Activated B cell treated with CpG ODN at 0.5 μM for 24 hours (primary cell): ENCODE measurements at regions not wholly inside any gene's neighbourhood (a gene's known extent, or its start where the extent isn't known, plus 50 kb on each side); places are given as distances from the start of the nearest gene placed in this dataset.

Source experiments
- ATAC-seq: fragments of 200-7000 bp; cut with Tn5 transposase; one replicate; pipeline ENCODE4 v1.10.0; 2021; ENCODE audit warnings: low read depth, mild to moderate bottlenecking, moderate library complexity
- CTCF ChIA-PET: fragments of 350-600 bp; sonication (Branson Sonifier 250); formaldehyde crosslinking; loops from one replicate; lab custom pipeline; 2021; ENCODE audit warnings: antibody characterized with exemption; lab: Charles Lee
- POLR2A ChIA-PET: fragments of 350-600 bp; sonication (Branson Sonifier 250); formaldehyde crosslinking; loops from one replicate; lab custom pipeline; 2021; ENCODE audit warnings: antibody characterized with exemption; lab: Charles Lee
- DNase-seq: peaks from one replicate; pipeline ENCODE4 v3.0.0; 2022
- H3K27ac Mint-ChIP-seq: one replicate; pipeline ENCODE4 v1.8.0; 2020; ENCODE audit warnings: mixed read lengths
- H3K27me3 Mint-ChIP-seq: one replicate; pipeline ENCODE4 v1.8.0; 2021; ENCODE audit warnings: mixed read lengths
- H3K36me3 Mint-ChIP-seq: one replicate; pipeline ENCODE4 v1.8.0; 2021; ENCODE audit warnings: low read depth, mixed read lengths
- H3K4me1 Mint-ChIP-seq: one replicate; pipeline ENCODE4 v1.8.0; 2021; ENCODE audit warnings: mixed read lengths
- H3K4me3 Mint-ChIP-seq: one replicate; pipeline ENCODE4 v1.8.0; 2020; ENCODE audit warnings: mild to moderate bottlenecking, mixed read lengths
- H3K9me3 Mint-ChIP-seq: one replicate; pipeline ENCODE4 v1.8.0; 2020; ENCODE audit warnings: mixed read lengths
- CTCF ChIP-seq: fragments of 200-600 bp; IDR thresholded peaks from one replicate; pipeline ENCODE4 v1.8.0; 2022; ENCODE audit warnings: antibody characterized with exemption, mild to moderate bottlenecking
- intact Hi-C: fragments of 100-400 bp; cut with micrococcal nuclease; formaldehyde crosslinking; loops from one replicate; pipeline ENCODE4 v1.15.1; 2024

GRCh38 chr12:89073027-89073398 is 279.3 kb downstream of the DUSP6 start:
- Mint-ChIP-seq H3K9me3 (no peaks in the 10 kb centered on the region), H3K4me3 (no peak overlapping the region), H3K4me1 (no peaks in the 10 kb centered on the region), H3K36me3 (no peaks in the 10 kb centered on the region), H3K27ac (no peak overlapping the region), H3K27me3 (no peaks in the 10 kb centered on the region)
- no peak for DNase-seq
- intact Hi-C loops: no loop called here
- ATAC-seq: no peak
- ChIA-PET POLR2A (no interaction called here), CTCF (no interaction called here)
- no peak for TF ChIP-seq CTCF

- H3K4me3 Mint-ChIP-seq: no peak overlapping the region
- H3K27ac Mint-ChIP-seq: no peak overlapping the region
- ATAC-seq (no peak), DNase-seq (no peak)
- no peaks in the 10 kb centered on the region for H3K27me3 Mint-ChIP-seq
- ChIA-PET CTCF (no interaction called here), POLR2A (no interaction called here)
- intact Hi-C loops: no loop called here
- no peak for TF ChIP-seq CTCF
- H3K9me3 Mint-ChIP-seq: no peaks in the 10 kb centered on the region
- no peaks in the 10 kb centered on the region for H3K36me3 Mint-ChIP-seq
- no peaks in the 10 kb centered on the region for H3K4me1 Mint-ChIP-seq
Measured at GRCh38 chr12:89072294-89073026, 279.8 kb downstream of the DUSP6 start.

GRCh38 chr12:89070603-89071002 is 281.7 kb downstream of the DUSP6 start:
- no peaks in the 10 kb centered on the region for H3K27me3 Mint-ChIP-seq
- H3K4me1 Mint-ChIP-seq: no peaks in the 10 kb centered on the region
- intact Hi-C loops: no loop called here
- TF ChIP-seq CTCF: no peak
- ATAC-seq (no peak), DNase-seq (no peak)
- no peaks in the 10 kb centered on the region for H3K36me3 Mint-ChIP-seq
- no peak overlapping the region for H3K27ac Mint-ChIP-seq
- H3K4me3 Mint-ChIP-seq: no peak overlapping the region
- no peaks in the 10 kb centered on the region for H3K9me3 Mint-ChIP-seq
- ChIA-PET CTCF (no interaction called here), POLR2A (no interaction called here)

GRCh38 chr12:89069431-89069830 is 282.9 kb downstream of the DUSP6 start:
- no peaks in the 10 kb centered on the region for H3K36me3 Mint-ChIP-seq

More at GRCh38 chr12:89069431-89069830, 282.9 kb downstream of the DUSP6 start:
- no peak overlapping the region for H3K27ac Mint-ChIP-seq
- CTCF ChIA-PET: no interaction called here
- intact Hi-C loops: no loop called here
- POLR2A ChIA-PET: no interaction called here
- no peaks in the 10 kb centered on the region for H3K4me1 Mint-ChIP-seq
- H3K27me3 Mint-ChIP-seq: peaks cover 2% of the 10 kb centered on the region
- DNase-seq (no peak), ATAC-seq (no peak)
- no peak for TF ChIP-seq CTCF
- no peak overlapping the region for H3K4me3 Mint-ChIP-seq
- no peaks in the 10 kb centered on the region for H3K9me3 Mint-ChIP-seq
